Sigmoid colon (tissue), 4 donors: ENCODE measurements at regions not wholly inside any gene's neighbourhood (a gene's known extent, or its start where the extent isn't known, plus 50 kb on each side); places are given as distances from the start of the nearest gene placed in this dataset.

Experiments
- CTCF ChIP-seq, 4 experiments: fragments of 450-650 bp in 3 of 4; fragments of 200-600 bp in 1 of 4; IDR thresholded peaks; one replicate each; pipeline ENCODE4 v1.5.1; 2016 to 2019; ENCODE audit warnings: antibody characterized with exemption in 4 of 4, mild to moderate bottlenecking in 3 of 4, moderate library complexity in 2 of 4
- EP300 ChIP-seq, 4 donors: sonication (generic); formaldehyde crosslinking; IDR thresholded peaks; one replicate each; pipeline ENCODE4 v1.6.1; 2017; ENCODE audit warnings: antibody characterized with exemption in 4 of 4
- POLR2A ChIP-seq, 2 donors: fragments of 450-650 bp; IDR thresholded peaks; one replicate each; pipeline ENCODE4 v1.6.1; 2016; ENCODE audit warnings: antibody characterized with exemption in 2 of 2, mild to moderate bottlenecking in 2 of 2, moderate library complexity in 2 of 2

- TF ChIP-seq POLR2A (IDR thresholded peaks at IDR 0.05) (no peak), EP300 (IDR thresholded peaks at IDR 0.05) (no peak), CTCF (IDR thresholded peaks at IDR 0.05) (no peak)
Observed at GRCh38 chr1:30313584-30313983, 409.8 kb downstream of the MATN1 start.
